ENCODE measurements at regions not wholly inside any gene's neighbourhood (a gene's known extent, or its start where the extent isn't known, plus 50 kb on each side); places are given as distances from the start of the nearest gene placed in this dataset.

DNA sequence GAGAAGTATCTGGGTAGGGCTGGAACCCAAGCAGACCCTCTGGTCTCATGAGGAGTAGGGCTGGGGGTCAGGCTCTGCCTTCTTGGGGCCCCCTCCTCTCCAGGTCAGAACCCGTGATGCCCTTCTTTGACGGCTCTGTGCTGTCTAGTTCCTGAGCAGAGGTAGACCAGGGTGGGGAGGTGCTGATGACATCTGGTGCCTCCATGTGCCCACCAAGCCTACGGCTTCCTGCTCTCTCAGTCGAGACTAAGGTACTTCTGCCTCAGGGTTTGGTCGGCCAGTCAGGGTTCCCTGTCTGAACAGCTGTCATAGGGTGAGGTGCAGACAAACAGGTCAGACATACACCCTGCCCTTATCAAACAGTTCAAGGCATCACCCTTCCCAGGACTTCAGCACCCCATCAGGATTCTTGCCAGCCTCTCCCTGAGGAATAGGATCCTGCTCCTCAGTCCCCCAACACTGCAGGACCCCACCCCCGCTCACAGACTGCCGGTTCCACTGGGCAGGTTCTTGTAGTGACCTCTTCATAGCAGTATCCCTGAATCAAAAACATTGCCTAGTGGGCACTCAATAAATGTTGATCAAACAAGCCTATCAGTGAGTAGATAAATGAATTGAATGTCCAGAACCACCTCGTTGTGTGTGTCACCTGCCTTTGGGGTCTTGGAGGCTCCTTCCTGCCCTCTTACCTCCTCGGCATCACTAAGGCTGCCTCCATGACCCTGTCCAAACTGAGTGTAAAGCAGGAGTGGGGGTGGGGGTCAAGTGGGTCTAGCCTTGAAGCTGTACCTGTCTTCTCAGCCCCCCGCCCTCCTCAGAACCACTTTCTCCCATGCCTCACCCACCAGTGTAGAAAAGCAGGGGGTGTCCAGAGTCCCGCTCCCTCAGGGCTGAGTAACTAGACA, 158.2 kb downstream of the BUD13 start:
- TF ChIP-seq POLR2A (IDR thresholded peaks at IDR 0.05) = no peak
- TF ChIP-seq, protein P1, sequence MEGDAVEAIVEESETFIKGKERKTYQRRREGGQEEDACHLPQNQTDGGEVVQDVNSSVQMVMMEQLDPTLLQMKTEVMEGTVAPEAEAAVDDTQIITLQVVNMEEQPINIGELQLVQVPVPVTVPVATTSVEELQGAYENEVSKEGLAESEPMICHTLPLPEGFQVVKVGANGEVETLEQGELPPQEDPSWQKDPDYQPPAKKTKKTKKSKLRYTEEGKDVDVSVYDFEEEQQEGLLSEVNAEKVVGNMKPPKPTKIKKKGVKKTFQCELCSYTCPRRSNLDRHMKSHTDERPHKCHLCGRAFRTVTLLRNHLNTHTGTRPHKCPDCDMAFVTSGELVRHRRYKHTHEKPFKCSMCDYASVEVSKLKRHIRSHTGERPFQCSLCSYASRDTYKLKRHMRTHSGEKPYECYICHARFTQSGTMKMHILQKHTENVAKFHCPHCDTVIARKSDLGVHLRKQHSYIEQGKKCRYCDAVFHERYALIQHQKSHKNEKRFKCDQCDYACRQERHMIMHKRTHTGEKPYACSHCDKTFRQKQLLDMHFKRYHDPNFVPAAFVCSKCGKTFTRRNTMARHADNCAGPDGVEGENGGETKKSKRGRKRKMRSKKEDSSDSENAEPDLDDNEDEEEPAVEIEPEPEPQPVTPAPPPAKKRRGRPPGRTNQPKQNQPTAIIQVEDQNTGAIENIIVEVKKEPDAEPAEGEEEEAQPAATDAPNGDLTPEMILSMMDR (IDR thresholded peaks at IDR 0.05) = no peak
